ENCODE measurements at regions not wholly inside any gene's neighbourhood (a gene's known extent, or its start where the extent isn't known, plus 50 kb on each side); places are given as distances from the start of the nearest gene placed in this dataset.
"Not testable (repeated sequence)": the region's sequence is repeated elsewhere in the genome, so short reads cannot be mapped to it uniquely, and the experiment has no call there.

- DNase-seq (ENCODE audit: low read depth, low spot score) = no peak
Measured at GRCh38 chr10:33862536-33863105, 528.2 kb upstream of the NRP1 start.

- DNase-seq (ENCODE audit: low read depth, low spot score) = no peak
Measured at GRCh38 chr10:33861833-33862232, 527.4 kb upstream of the NRP1 start.

DNA sequence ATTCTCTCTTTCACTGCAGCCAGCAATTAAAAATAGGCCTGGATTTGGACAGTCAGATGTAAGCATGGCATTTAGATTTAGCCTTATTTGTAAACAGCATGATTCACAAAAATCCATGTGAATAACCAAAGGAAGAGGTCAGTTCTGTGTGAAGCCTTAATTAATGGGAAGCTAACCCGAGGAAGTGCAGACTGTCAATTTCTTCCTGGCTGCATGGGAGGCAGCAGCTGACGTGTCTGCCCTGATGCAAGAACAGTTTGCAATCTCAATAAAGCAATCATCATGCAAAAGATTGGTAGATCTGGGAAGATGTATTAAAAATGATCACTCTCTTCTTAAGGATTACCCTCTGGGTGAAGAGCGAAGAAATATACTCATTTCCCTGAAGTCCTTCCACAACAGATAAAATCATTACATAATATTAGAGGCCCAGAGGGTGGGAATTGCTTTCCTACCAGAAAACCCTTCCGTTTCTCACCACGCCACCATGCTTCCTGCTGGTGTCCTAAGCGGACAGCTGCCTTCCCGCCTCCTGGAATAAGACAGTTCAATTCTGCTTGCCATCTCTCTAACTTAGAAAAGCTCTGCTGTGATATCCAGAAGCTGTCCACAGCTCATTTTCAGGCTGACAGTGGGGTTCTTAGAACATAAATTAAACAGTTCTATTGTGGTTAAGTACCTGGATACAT is 526.7 kb upstream of the NRP1 start:
- DNase-seq (ENCODE audit: low read depth, low spot score) = no peak

DNA sequence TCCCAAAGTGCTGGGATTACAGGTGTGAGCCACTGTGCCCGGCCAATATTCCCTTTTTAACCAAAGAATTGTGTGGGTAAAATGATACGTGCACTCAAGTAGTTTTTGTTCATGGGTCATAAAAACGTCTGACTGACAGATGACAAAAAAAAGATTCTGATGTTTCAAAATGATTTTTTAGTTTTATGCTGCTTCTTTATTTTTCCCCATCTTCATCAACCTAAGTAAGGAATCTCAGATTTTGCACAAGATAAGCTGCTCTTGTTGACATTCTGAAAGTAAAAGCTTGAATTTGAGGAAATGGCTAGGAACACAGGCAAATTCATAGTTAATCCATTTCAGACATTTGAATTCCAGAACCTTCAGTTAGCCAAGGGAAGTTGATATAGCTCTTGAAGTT is 526.1 kb upstream of the NRP1 start:
- DNase-seq (ENCODE audit: low read depth, low spot score) = no peak

DNA sequence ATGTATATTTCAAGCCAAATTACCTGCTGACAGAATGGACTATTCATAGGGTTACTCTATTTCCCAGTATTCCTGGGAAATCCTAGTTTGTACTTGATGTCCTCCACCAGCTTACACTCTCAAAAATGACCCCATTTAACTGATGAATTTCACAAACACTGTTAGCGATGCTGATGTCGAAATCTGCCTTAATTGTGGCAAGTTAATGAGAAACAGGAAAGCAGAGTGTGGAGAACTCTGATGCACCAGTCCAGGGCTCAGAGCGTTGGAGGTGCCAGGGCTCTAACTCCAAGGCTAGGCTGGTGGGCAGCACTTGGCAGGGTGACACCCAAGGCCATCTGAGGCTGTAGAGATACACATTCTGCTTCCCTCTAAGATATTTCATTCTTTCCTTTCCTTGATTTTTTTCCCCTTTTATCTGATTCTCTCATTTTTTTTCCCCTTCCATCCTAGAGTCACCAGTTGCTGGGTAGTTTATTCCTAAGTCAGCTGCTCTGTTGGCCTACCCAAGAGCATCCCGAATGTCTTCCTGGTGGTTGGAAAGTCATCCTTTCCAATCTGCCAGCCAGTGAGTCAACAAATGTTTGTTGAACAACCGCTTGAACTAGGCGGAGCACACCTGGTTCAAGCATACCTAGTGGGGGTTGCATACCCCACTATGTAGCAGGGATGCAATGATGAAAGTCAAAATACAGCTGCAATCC is 525.0 kb upstream of the NRP1 start:
- no peak for DNase-seq (ENCODE audit: low read depth, low spot score)

- DNase-seq (ENCODE audit: low read depth, low spot score) = peak; percentile 35
Measured at GRCh38 chr10:33858326-33858725, 523.9 kb upstream of the NRP1 start.

DNA sequence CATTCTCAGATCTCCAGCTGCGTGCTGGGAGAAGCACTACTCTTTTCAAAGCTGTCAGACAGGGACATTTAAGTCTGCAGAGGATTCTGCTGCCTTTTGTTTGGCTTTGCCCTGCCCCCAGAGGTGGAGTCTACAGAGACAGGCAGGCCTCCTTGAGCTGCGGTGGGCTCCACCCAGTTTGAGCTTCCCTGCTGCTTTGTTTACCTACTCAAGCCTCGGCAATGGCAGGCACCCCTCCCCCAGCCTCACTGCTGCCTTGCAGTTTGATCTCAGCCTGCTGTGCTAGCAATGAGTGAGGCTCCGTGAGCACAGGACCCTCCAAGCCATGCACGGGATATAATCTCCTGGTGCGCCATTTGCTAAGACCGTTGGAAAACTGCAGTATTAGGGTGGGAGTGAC is 518.8 kb upstream of the NRP1 start:
- DNase-seq (ENCODE audit: low read depth, low spot score) = not testable (repeated sequence)

- no peak for DNase-seq (ENCODE audit: low read depth, low spot score)
Measured at GRCh38 chr10:33843379-33843778, 508.9 kb upstream of the NRP1 start.

GRCh38 chr10:33841678-33842077 is 507.2 kb upstream of the NRP1 start:
- no peak for DNase-seq (ENCODE audit: low read depth, low spot score)

- no peak for DNase-seq (ENCODE audit: low read depth, low spot score)
Measured at GRCh38 chr10:33838731-33839130, 504.3 kb upstream of the NRP1 start.

DNA sequence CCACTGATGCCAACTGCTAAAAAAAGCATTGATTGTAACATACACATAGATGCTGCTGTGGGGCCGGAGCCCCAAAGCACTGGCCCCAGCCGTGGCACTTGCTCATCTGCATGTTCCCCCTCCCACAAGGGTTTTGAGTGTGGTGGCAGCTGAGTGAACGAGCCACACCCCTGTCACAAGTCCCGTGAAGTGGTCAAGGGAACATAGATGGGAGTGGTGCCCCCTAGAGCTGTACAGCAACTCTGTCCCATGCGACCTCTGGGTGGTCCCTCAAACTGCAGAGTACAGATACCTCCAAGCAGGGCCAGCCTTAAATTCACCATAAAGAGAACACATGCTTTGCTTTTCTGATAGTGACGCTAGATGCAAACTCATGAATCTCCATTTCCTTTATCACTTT is 503.3 kb upstream of the NRP1 start:
- no peak for DNase-seq (ENCODE audit: low read depth, low spot score)

- DNase-seq (ENCODE audit: low read depth, low spot score) = no peak
Measured at GRCh38 chr10:33835556-33835955, 501.1 kb upstream of the NRP1 start.

GRCh38 chr10:33833566-33833965 is 499.1 kb upstream of the NRP1 start:
- no peak for DNase-seq (ENCODE audit: low read depth, low spot score)

GRCh38 chr10:33832124-33832787 is 497.8 kb upstream of the NRP1 start:
- DNase-seq (ENCODE audit: low read depth, low spot score) = no peak

- DNase-seq (ENCODE audit: low read depth, low spot score) = no peak
Measured at GRCh38 chr10:33831591-33831990, 497.1 kb upstream of the NRP1 start.

DNA sequence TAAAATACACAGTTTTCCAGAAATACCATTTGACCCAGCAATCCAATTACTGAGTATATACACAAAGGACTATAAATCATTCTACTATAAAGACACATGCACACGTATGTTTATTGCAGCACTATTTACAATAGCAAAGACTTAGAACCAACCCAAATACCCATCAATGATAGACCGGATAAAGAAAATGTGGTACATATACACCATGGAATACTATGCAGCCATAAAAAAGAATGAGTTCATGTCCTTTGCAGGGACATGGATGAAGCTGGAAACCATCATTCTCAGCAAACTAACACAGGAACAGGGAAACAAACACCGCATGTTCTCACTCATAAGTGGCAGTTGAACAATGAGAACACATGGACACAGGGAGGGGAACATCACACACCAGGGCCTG is 495.4 kb upstream of the NRP1 start:
- not testable (repeated sequence) for DNase-seq (ENCODE audit: low read depth, low spot score)

- no peak for DNase-seq (ENCODE audit: low read depth, low spot score)
Measured at GRCh38 chr10:33828592-33828991, 494.1 kb upstream of the NRP1 start.

DNA sequence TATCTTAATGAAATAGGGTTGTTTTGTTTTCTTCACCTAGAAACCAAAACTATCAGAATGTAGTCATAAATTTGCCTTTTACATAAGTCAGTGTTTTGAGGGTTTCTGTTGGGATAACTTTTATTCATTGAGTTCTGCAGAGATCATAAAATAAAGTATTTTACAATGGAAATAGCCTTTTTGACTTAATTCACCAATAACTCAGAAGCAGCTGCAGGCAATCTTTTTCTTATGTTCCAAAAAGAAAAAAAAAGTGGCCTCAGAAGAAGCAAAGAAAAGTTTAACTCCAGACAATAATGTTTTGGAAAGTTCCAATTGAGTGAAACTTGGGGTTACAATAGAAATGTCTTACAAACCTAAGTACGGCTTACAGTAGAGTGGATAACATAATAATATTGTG is 491.7 kb upstream of the NRP1 start:
- DNase-seq (ENCODE audit: low read depth, low spot score) = no peak

GRCh38 chr10:33822774-33823173 is 488.3 kb upstream of the NRP1 start:
- no peak for DNase-seq (ENCODE audit: low read depth, low spot score)

- no peak for DNase-seq (ENCODE audit: low read depth, low spot score)
Measured at GRCh38 chr10:33820531-33820930, 486.1 kb upstream of the NRP1 start.

DNA sequence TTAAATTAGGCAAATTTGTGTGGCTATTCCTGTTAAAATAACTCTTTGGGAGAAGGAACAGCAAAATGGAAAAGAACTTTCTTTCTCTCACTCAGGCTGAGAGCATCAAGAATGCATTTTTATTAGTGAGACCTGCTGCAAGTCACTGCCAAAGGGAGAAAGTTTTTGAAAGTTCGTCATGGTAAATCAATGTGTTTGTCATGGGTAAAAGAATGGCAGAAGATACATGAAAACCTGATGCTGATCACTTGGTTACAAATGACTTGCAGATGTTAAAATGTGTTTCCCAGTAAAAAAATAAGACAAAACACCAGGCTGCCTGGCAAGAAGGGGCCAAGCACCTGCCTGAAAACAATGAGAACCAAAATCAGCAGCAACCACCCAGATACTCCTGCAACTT is 484.7 kb upstream of the NRP1 start:
- DNase-seq (ENCODE audit: low read depth, low spot score) = no peak

GRCh38 chr10:33818343-33818742 is 483.9 kb upstream of the NRP1 start:
- DNase-seq (ENCODE audit: low read depth, low spot score) = no peak
